Smooth muscle cell (in vitro differentiated cells): ENCODE measurements at regions not wholly inside any gene's neighbourhood (a gene's known extent, or its start where the extent isn't known, plus 50 kb on each side); places are given as distances from the start of the nearest gene placed in this dataset.

Experiments used
- DNase-seq: peaks from one replicate; lab custom pipeline; 2025; ENCODE audit not compliant: unreplicated experiment; lab: John Stamatoyannopoulos, UW
- H2AFZ ChIP-seq: fragments of 200-600 bp; sonication (generic); 2 replicates; pipeline ENCODE4 v1.6.0; 2016; ENCODE audit warnings: antibody characterized with exemption, low read depth, mild to moderate bottlenecking
- H3F3A ChIP-seq: fragments of 200-600 bp; sonication (generic); 2 replicates; pipeline ENCODE4 v1.6.0; 2017; ENCODE audit warnings: antibody characterized with exemption, low read depth
- H3K27ac ChIP-seq: fragments of 200-600 bp; sonication (generic); 2 replicates; pipeline ENCODE4 v1.5.1; 2016; ENCODE audit warnings: low read depth, mild to moderate bottlenecking
- H3K27me3 ChIP-seq: fragments of 200-600 bp; sonication (generic); 2 replicates; pipeline ENCODE4 v1.6.1; 2016; ENCODE audit warnings: low read depth, mild to moderate bottlenecking
- H3K36me3 ChIP-seq: fragments of 200-600 bp; sonication (generic); 2 replicates; pipeline ENCODE4 v1.5.1; 2016; ENCODE audit warnings: low read depth
- H3K4me1 ChIP-seq: fragments of 200-600 bp; sonication (generic); 2 replicates; pipeline ENCODE4 v1.5.1; 2016; ENCODE audit warnings: low read depth
- H3K4me2 ChIP-seq: fragments of 200-600 bp; sonication (generic); 2 replicates; pipeline ENCODE4 v1.6.0; 2016; ENCODE audit warnings: mild to moderate bottlenecking
- H3K4me3 ChIP-seq: fragments of 200-600 bp; sonication (generic); 2 replicates; pipeline ENCODE4 v1.5.1; 2016; ENCODE audit warnings: mild to moderate bottlenecking
- H3K79me2 ChIP-seq: fragments of 200-600 bp; sonication (generic); 2 replicates; pipeline ENCODE4 v1.6.0; 2016; ENCODE audit warnings: low read depth, mild to moderate bottlenecking
- H3K9ac ChIP-seq: fragments of 200-600 bp; sonication (generic); 2 replicates; pipeline ENCODE4 v1.6.0; 2016; ENCODE audit warnings: low read depth
- H3K9me3 ChIP-seq: fragments of 200-600 bp; sonication (generic); replicated peaks from 2 replicates; pipeline ENCODE4 v1.5.1; 2016; ENCODE audit warnings: low read depth
- H4K20me1 ChIP-seq: fragments of 200-600 bp; sonication (generic); 2 replicates; pipeline ENCODE4 v1.6.0; 2016; ENCODE audit warnings: low read depth
- CTCF ChIP-seq: fragments of 200-600 bp; sonication (generic); IDR thresholded peaks from 2 replicates; pipeline ENCODE4 v1.5.1; 2017; ENCODE audit warnings: borderline replicate concordance, mild to moderate bottlenecking, antibody characterized with exemption; ENCODE audit not compliant: insufficient read depth, poor library complexity, severe bottlenecking
- WGBS: methylation state at CpG from one replicate; pipeline ENCODE4 v1.1.7; 2016; ENCODE audit warnings: low lambda C conversion rate; 5-methylcytosine and 5-hydroxymethylcytosine counted together

GRCh38 chr11:95705485-95706124, 84.0 kb downstream of the FAM76B start:
- DNase-seq, result peak; percentile 39
- Histone ChIP-seq H3K36me3 (no peaks in the 10 kb centered on the region), H3K9ac (no peak overlapping the region), H3K79me2 (no peaks in the 10 kb centered on the region), H3F3A (peaks cover 12% of the 10 kb centered on the region), H4K20me1 (no peaks in the 10 kb centered on the region), H2AFZ (no peak overlapping the region), H3K4me1 (peaks cover 36% of the 10 kb centered on the region), H3K4me3 (no peak overlapping the region), H3K4me2 (peak overlapping the region; percentile 43), H3K27ac (peak overlapping the region; percentile 84), H3K9me3 (no peaks in the 10 kb centered on the region), H3K27me3 (no peaks in the 10 kb centered on the region)
- 13% methylated on average over 10 of the region's 10 CpGs for WGBS
- TF ChIP-seq CTCF, result peak; percentile 97

GRCh38 chr11:95704865-95705264, 84.7 kb downstream of the FAM76B start:
- Histone ChIP-seq H3F3A (peaks cover 12% of the 10 kb centered on the region), H2AFZ (no peak overlapping the region), H3K9ac (no peak overlapping the region), H3K79me2 (no peaks in the 10 kb centered on the region), H4K20me1 (no peaks in the 10 kb centered on the region), H3K27ac (peak overlapping the region; percentile 84), H3K4me2 (peak overlapping the region; percentile 14), H3K9me3 (no peaks in the 10 kb centered on the region), H3K36me3 (no peaks in the 10 kb centered on the region), H3K4me3 (no peak overlapping the region), H3K27me3 (no peaks in the 10 kb centered on the region), H3K4me1 (peaks cover 41% of the 10 kb centered on the region)
- DNase-seq, result no peak
- 50% methylated on average over 3 of the region's 3 CpGs for WGBS
- TF ChIP-seq CTCF, result no peak

- H3K27me3 ChIP-seq, result no peaks in the 10 kb centered on the region
- no peaks in the 10 kb centered on the region for H4K20me1 ChIP-seq
- peak overlapping the region; percentile 54 for H3K4me2 ChIP-seq
- no peak for DNase-seq
- H3K36me3 ChIP-seq, result no peaks in the 10 kb centered on the region
- H2AFZ ChIP-seq, result no peak overlapping the region
- H3K4me3 ChIP-seq, result no peak overlapping the region
- H3F3A ChIP-seq, result peaks cover 27% of the 10 kb centered on the region
- H3K4me1 ChIP-seq, result peaks cover 48% of the 10 kb centered on the region
- 27% methylated on average over 3 of the region's 3 CpGs for WGBS
- H3K27ac ChIP-seq, result peak overlapping the region; percentile 84
- H3K9me3 ChIP-seq, result no peaks in the 10 kb centered on the region
- TF ChIP-seq CTCF, result no peak
- no peaks in the 10 kb centered on the region for H3K79me2 ChIP-seq
- peak overlapping the region; percentile 21 for H3K9ac ChIP-seq
Observed at GRCh38 chr11:95703049-95703448, 86.5 kb downstream of the FAM76B start.

- H3K79me2 ChIP-seq, result no peaks in the 10 kb centered on the region
- no peaks in the 10 kb centered on the region for H3K27me3 ChIP-seq
- H3K9ac ChIP-seq, result no peak overlapping the region
- no peak overlapping the region for H3K4me3 ChIP-seq
- peaks cover 30% of the 10 kb centered on the region for H3F3A ChIP-seq
- no peaks in the 10 kb centered on the region for H4K20me1 ChIP-seq
- DNase-seq, result no peak
- no peaks in the 10 kb centered on the region for H3K36me3 ChIP-seq
- H3K9me3 ChIP-seq, result no peaks in the 10 kb centered on the region
- peaks cover 53% of the 10 kb centered on the region for H3K4me1 ChIP-seq
- 12% methylated on average over 2 of the region's 2 CpGs for WGBS
- peak overlapping the region; percentile 54 for H3K4me2 ChIP-seq
- no peak overlapping the region for H2AFZ ChIP-seq
- TF ChIP-seq CTCF, result no peak
- peak overlapping the region; percentile 84 for H3K27ac ChIP-seq
Observed at GRCh38 chr11:95702526-95702925, 87.1 kb downstream of the FAM76B start.
